WERI-Rb-1 (cell line): ENCODE measurements at regions not wholly inside any gene's neighbourhood (a gene's known extent, or its start where the extent isn't known, plus 50 kb on each side); places are given as distances from the start of the nearest gene placed in this dataset.

ENCODE experiments used
- DNase-seq: peaks from one replicate; pipeline ENCODE4 v3.0.0-alpha.2; 2020
- H3K27ac ChIP-seq: fragments of 250-450 bp; sonication (Bioruptor Pico); 2 replicates; pipeline ENCODE4 v1.5.1; 2020; ENCODE audit warnings: mild to moderate bottlenecking, moderate library complexity
- H3K27me3 ChIP-seq: fragments of 250-450 bp; sonication (Bioruptor Pico); 2 replicates; pipeline ENCODE4 v1.5.1; 2021; ENCODE audit warnings: mild to moderate bottlenecking, low read depth, moderate library complexity; ENCODE audit not compliant: insufficient read depth, severe bottlenecking
- H3K36me3 ChIP-seq: fragments of 250-450 bp; sonication (Bioruptor Pico); 2 replicates; pipeline ENCODE4 v1.5.1; 2020; ENCODE audit warnings: mild to moderate bottlenecking, moderate library complexity
- H3K4me3 ChIP-seq: 2 replicates; pipeline ENCODE4 v1.5.1; 2011; ENCODE audit warnings: low read depth, mild to moderate bottlenecking, control low read depth, low read length
- H3K9me3 ChIP-seq: fragments of 250-450 bp; sonication (Bioruptor Pico); 2 replicates; pipeline ENCODE4 v1.5.1; 2021; ENCODE audit warnings: mild to moderate bottlenecking, moderate library complexity; ENCODE audit not compliant: severe bottlenecking
- CTCF ChIP-seq: IDR thresholded peaks from 2 replicates; pipeline ENCODE4 v1.5.1; 2011; ENCODE audit warnings: low read depth, mild to moderate bottlenecking, control low read depth, inconsistent platforms, low read length

GRCh38 chr22:49182416-49182815 lies 645.3 kb downstream of the BRD1 start:
- Histone ChIP-seq H3K36me3 (no peaks in the 10 kb centered on the region), H3K27ac (no peak overlapping the region), H3K9me3 (no peaks in the 10 kb centered on the region), H3K4me3 (no peak overlapping the region), H3K27me3 (no peaks in the 10 kb centered on the region)
- no peak for TF ChIP-seq CTCF
- no peak for DNase-seq

GRCh38 chr22:49181942-49182341 lies 645.7 kb downstream of the BRD1 start:
- TF ChIP-seq CTCF, result no peak
- no peaks in the 10 kb centered on the region for H3K9me3 ChIP-seq
- no peaks in the 10 kb centered on the region for H3K27me3 ChIP-seq
- DNase-seq, result no peak
- H3K4me3 ChIP-seq, result no peak overlapping the region
- H3K36me3 ChIP-seq, result no peaks in the 10 kb centered on the region
- H3K27ac ChIP-seq, result no peak overlapping the region

GRCh38 chr22:49181431-49181830 lies 646.2 kb downstream of the BRD1 start:
- TF ChIP-seq CTCF, result no peak
- no peak for DNase-seq
- no peaks in the 10 kb centered on the region for H3K9me3 ChIP-seq
- H3K27ac ChIP-seq, result no peak overlapping the region
- no peaks in the 10 kb centered on the region for H3K36me3 ChIP-seq
- no peaks in the 10 kb centered on the region for H3K27me3 ChIP-seq
- no peak overlapping the region for H3K4me3 ChIP-seq

GRCh38 chr22:49180683-49181024 lies 647.0 kb downstream of the BRD1 start:
- H3K27ac ChIP-seq, result no peak overlapping the region
- no peak for DNase-seq
- no peaks in the 10 kb centered on the region for H3K9me3 ChIP-seq
- H3K36me3 ChIP-seq, result no peaks in the 10 kb centered on the region
- no peaks in the 10 kb centered on the region for H3K27me3 ChIP-seq
- no peak overlapping the region for H3K4me3 ChIP-seq
- no peak for TF ChIP-seq CTCF

- Histone ChIP-seq H3K9me3 (no peaks in the 10 kb centered on the region), H3K4me3 (no peak overlapping the region), H3K27me3 (no peaks in the 10 kb centered on the region), H3K36me3 (no peaks in the 10 kb centered on the region), H3K27ac (no peak overlapping the region)
- DNase-seq, result no peak
- TF ChIP-seq CTCF, result no peak
Measured at GRCh38 chr22:49179886-49180682, 647.6 kb downstream of the BRD1 start.

- no peak for TF ChIP-seq CTCF
- Histone ChIP-seq H3K4me3 (no peak overlapping the region), H3K36me3 (no peaks in the 10 kb centered on the region), H3K9me3 (no peaks in the 10 kb centered on the region), H3K27me3 (no peaks in the 10 kb centered on the region), H3K27ac (no peak overlapping the region)
- DNase-seq, result no peak
Measured at GRCh38 chr22:49179175-49179574, 648.5 kb downstream of the BRD1 start.
